Muscle layer of duodenum (tissue), 2 donors: ENCODE measurements at regions not wholly inside any gene's neighbourhood (a gene's known extent, or its start where the extent isn't known, plus 50 kb on each side); places are given as distances from the start of the nearest gene placed in this dataset.

Source experiments
- H3K27ac ChIP-seq: one replicate; pipeline ENCODE4 v1.7.0; 2013; ENCODE audit warnings: mild to moderate bottlenecking, low read length
- H3K27me3 ChIP-seq: one replicate; pipeline ENCODE4 v1.7.0; 2013; ENCODE audit warnings: low read depth, mild to moderate bottlenecking, control low read depth, low read length
- H3K36me3 ChIP-seq, 2 donors: one replicate each; pipeline ENCODE4 v1.7.0; 2013; ENCODE audit warnings: low read length in 2 of 2, control low read depth in 1 of 2, mild to moderate bottlenecking in 1 of 2; ENCODE audit not compliant: insufficient read depth in 2 of 2, control insufficient read depth in 1 of 2
- H3K4me1 ChIP-seq, 2 donors: one replicate each; pipeline ENCODE4 v1.7.0; 2013; ENCODE audit warnings: low read length in 2 of 2, mild to moderate bottlenecking in 2 of 2, control low read depth in 1 of 2, moderate library complexity in 1 of 2; ENCODE audit not compliant: insufficient read depth in 2 of 2, control insufficient read depth in 1 of 2
- H3K4me3 ChIP-seq, 2 donors: one replicate each; pipeline ENCODE4 v1.7.0; 2013; ENCODE audit warnings: low read length in 2 of 2, low read depth in 1 of 2, mild to moderate bottlenecking in 1 of 2
- H3K9me3 ChIP-seq, 2 donors: one replicate each; pipeline ENCODE4 v1.7.0; 2013; ENCODE audit warnings: low read length in 2 of 2, control low read depth in 1 of 2, mild to moderate bottlenecking in 1 of 2; ENCODE audit not compliant: control insufficient read depth in 1 of 2
- donor health status: healthy.

DNA sequence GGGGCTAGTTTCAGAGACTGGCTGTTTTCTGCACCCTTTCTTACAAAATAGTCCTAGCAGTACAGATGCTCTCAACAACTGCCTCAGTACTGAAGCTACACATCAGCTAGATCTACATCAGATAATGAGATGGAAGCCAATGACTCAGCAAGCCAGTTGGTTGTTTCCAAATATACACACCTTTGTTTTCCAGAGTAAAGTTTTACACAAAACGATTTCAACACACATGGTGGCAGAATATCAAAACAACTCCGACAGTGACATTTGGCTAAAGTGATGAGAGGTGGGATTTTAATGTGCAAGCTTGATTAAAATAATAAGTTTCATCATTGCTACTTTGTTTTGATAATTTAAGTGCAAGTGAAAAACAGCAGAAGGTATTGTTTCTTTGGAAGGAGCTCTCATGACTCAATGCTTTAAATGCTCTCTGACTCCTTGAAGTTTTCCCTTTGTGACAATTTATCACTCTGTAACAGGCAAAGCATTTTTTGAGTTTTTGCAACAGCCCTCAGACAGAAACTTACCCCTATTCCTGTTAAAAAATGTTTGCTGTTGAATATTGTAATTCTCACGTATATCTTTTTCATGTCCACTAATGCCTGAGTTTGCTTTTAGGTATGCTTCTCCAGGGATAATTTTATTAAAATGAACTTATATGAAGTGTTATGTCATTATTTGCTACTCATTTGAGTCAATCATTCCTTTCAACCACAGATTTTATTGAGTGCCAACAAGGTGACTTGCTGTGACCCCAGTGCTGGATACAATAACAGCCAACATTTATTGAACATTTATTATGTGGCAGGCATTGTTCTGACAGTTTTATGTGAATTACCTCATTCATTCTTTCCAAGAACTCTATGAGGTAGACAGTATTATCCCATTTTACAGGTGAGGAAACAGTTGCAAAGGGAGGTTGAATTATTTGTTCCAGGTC lies 882.0 kb downstream of the TFAP2A start:
- peaks cover 3 to 5% of the 10 kb centered on the region in 2 donors for H3K9me3 ChIP-seq
- H3K36me3 ChIP-seq, result no peaks in the 10 kb centered on the region
- no peaks in the 10 kb centered on the region for H3K27me3 ChIP-seq
- H3K4me1 ChIP-seq, result no peaks in the 10 kb centered on the region
- no peak overlapping the region for H3K4me3 ChIP-seq
- H3K27ac ChIP-seq, result no peak overlapping the region

GRCh38 chr6:9527679-9528286 lies 887.1 kb downstream of the TFAP2A start:
- Histone ChIP-seq H3K4me3 (no peak overlapping the region), H3K36me3 (no peaks in the 10 kb centered on the region), H3K9me3 (peaks cover 3 to 5% of the 10 kb centered on the region in 2 donors), H3K27ac (no peak overlapping the region), H3K27me3 (no peaks in the 10 kb centered on the region), H3K4me1 (no peaks in the 10 kb centered on the region)

DNA sequence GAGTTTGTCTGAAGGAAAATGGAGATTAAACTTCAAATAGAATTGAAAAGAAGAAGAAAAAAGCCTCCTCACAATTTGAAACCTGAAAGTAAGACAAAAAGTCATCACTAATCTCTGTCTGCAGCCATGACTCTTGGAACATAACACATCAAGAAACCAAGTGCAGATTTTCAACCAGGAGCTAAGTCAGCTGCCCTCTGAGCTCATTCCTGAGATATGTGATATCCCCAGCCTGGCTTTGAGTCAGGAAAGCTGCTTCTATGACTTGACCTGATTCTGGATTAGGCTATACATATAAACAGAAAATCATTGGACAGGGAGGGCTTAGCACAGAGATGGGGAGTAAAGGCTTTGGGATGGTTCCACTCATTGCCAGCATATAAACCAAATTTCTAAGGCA lies 891.4 kb downstream of the TFAP2A start:
- H3K27me3 ChIP-seq, result no peaks in the 10 kb centered on the region
- H3K4me1 ChIP-seq, result no peaks in the 10 kb centered on the region
- H3K36me3 ChIP-seq, result no peaks in the 10 kb centered on the region
- no peaks in the 10 kb centered on the region for H3K9me3 ChIP-seq
- H3K27ac ChIP-seq, result no peak overlapping the region
- H3K4me3 ChIP-seq, result no peak overlapping the region

DNA sequence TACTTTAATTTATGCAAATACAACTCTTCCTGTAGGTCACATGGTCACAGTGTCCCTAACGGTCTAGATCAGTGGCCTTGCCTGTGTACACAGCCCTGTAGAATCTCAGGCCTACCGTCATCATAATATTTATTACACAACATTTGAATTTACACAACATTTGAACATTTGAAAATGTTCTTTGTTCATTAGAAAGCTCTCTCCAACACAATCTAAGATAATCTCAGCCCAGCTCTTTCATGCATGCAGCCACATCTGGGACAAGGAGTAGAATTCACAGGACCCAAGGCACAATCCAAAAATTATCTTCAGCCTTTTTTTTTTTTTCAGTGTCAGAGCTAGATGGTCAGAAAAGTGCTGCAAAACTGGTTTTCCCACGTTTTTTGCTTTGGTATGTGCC lies 892.8 kb downstream of the TFAP2A start:
- H3K36me3 ChIP-seq, result no peaks in the 10 kb centered on the region
- no peak overlapping the region for H3K4me3 ChIP-seq
- H3K4me1 ChIP-seq, result no peaks in the 10 kb centered on the region

DNA sequence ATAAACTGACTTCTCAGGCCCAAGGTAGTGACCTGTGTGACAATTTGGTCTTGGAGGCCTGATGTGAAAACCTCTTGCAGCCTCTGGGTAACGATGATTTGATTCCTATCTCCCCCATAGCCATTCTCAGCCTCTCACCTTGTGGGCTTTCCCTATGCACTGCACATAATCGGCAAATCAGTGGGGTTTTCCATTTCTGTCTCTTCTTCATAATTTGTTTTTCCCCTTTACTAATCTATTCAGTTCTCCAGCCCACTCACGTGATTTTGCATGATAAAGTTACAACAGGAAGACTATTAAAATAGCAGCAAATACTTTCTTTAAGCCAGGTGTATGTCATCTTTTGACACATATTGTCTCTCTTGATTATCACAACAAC lies 893.7 kb downstream of the TFAP2A start:
- no peaks in the 10 kb centered on the region for H3K36me3 ChIP-seq
- no peaks in the 10 kb centered on the region for H3K9me3 ChIP-seq
- H3K27ac ChIP-seq, result no peak overlapping the region
- no peak overlapping the region for H3K4me3 ChIP-seq
- H3K4me1 ChIP-seq, result no peaks in the 10 kb centered on the region
- H3K27me3 ChIP-seq, result no peaks in the 10 kb centered on the region

More for the DNA sequence above, 892.8 kb downstream of the TFAP2A start:
- H3K27me3 ChIP-seq, result no peaks in the 10 kb centered on the region
- no peaks in the 10 kb centered on the region for H3K9me3 ChIP-seq
- H3K27ac ChIP-seq, result no peak overlapping the region

GRCh38 chr6:9520417-9521151 lies 894.3 kb downstream of the TFAP2A start:
- no peaks in the 10 kb centered on the region for H3K4me1 ChIP-seq
- H3K4me3 ChIP-seq, result no peak overlapping the region
- H3K9me3 ChIP-seq, result no peaks in the 10 kb centered on the region
- no peaks in the 10 kb centered on the region for H3K27me3 ChIP-seq
- H3K36me3 ChIP-seq, result no peaks in the 10 kb centered on the region
- no peak overlapping the region for H3K27ac ChIP-seq

DNA sequence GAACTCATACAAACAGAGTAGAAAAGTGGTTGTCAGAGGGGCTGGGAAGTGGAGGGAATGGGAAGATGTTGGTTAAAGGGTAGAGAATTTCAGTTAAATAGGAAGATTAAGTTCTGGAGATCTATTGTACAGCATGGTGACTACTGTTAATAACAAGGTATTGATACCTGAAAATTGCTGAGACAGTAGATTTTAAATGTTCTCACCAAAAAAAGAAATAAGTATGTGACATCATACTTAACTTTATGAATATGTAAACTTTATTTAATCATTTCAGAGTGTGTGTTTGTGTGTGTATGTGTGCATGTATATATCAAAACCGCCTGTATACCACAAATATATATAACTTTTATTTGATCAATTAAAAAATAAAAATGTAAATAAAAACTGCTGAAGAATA lies 896.4 kb downstream of the TFAP2A start:
- Histone ChIP-seq H3K36me3 (no peaks in the 10 kb centered on the region), H3K9me3 (no peaks in the 10 kb centered on the region), H3K27me3 (no peaks in the 10 kb centered on the region), H3K4me3 (no peak overlapping the region), H3K27ac (no peak overlapping the region), H3K4me1 (no peaks in the 10 kb centered on the region)

DNA sequence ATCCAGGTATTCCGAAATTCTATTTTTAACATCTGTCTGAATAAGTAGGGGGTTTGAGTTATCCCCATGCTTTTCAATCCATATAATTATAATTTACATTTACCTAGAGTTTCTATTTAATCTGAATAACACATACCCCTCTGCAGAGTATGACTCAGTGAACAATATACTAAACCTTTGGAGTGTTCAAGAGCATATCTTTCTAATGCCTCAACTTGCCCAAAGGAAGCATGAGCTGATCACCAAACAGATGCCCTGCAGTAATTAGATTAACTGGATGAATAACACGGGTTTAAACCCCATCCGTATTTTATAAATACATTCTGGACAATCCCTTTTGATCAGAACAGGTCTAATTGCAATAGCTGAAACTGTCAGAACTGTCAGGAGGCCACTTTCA lies 897.1 kb downstream of the TFAP2A start:
- H3K36me3 ChIP-seq, result no peaks in the 10 kb centered on the region
- H3K4me3 ChIP-seq, result no peak overlapping the region
- H3K4me1 ChIP-seq, result no peaks in the 10 kb centered on the region
- no peaks in the 10 kb centered on the region for H3K9me3 ChIP-seq
- H3K27ac ChIP-seq, result no peak overlapping the region
- no peaks in the 10 kb centered on the region for H3K27me3 ChIP-seq

DNA sequence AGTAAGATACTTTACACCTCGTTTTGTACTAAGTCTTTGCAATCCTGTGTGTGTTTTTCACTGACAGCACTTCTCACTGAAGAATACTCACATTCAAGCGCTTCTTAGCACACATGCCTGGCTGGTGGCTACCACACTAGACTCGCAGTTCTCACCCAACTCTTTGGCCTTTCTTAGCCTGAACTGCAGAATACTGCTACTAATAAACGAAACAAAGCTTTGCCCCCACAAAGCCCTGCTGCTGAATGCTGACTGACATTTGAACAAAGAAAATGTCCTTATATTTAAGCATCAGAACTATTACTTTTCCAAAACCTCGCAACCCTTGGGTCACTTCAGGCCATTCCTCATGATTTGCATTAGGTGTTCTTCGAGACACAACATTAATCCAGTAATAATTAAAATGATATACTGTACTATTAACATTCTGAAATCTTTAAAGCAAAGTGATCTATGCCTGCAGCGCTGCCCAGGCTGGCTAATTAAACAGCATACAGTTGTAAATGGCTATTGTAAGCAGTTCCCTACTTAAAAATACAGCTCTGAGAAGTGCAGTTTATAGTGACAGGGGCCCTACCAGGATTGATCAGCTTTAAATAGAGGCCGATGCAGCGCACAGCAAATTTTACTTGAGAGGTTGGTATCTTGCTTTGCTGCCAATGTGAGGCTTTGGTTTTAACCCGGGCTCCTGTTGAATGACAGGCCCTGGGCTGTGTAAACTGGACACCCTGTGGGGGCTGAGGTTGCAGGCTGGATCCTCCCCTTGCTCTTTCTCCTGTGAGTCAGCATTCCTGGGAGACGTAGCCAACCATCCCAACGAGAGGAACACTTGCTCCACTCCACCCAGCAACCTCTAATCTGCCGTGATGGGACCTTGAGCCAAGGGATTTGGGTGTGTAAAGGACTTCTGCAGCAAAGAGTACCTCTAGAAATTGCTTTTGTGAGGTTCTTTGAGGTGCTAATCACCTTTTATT lies 899.0 kb downstream of the TFAP2A start:
- no peak overlapping the region for H3K27ac ChIP-seq
- no peaks in the 10 kb centered on the region for H3K36me3 ChIP-seq
- no peak overlapping the region for H3K4me3 ChIP-seq
- no peaks in the 10 kb centered on the region for H3K9me3 ChIP-seq
- H3K27me3 ChIP-seq, result no peaks in the 10 kb centered on the region
- no peaks in the 10 kb centered on the region for H3K4me1 ChIP-seq

- H3K27ac ChIP-seq, result no peak overlapping the region
- H3K27me3 ChIP-seq, result no peaks in the 10 kb centered on the region
- no peaks in the 10 kb centered on the region for H3K36me3 ChIP-seq
- H3K4me1 ChIP-seq, result no peaks in the 10 kb centered on the region
- H3K4me3 ChIP-seq, result no peak overlapping the region
- H3K9me3 ChIP-seq, result no peaks in the 10 kb centered on the region
Measured at GRCh38 chr6:9514146-9514545, 900.7 kb downstream of the TFAP2A start.
